B cell (primary cell): ENCODE measurements at regions not wholly inside any gene's neighbourhood (a gene's known extent, or its start where the extent isn't known, plus 50 kb on each side); places are given as distances from the start of the nearest gene placed in this dataset.

Experiments
- ATAC-seq: fragments of 200-7000 bp; cut with Tn5 transposase; one replicate; pipeline ENCODE4 v1.10.0; 2021; ENCODE audit warnings: low read depth, mild to moderate bottlenecking, moderate number of reproducible peaks, moderate library complexity
- CTCF ChIA-PET: fragments of 350-600 bp; sonication (Branson Sonifier 250); formaldehyde crosslinking; loops from one replicate; lab custom pipeline; 2021; ENCODE audit warnings: antibody characterized with exemption, inconsistent platforms; lab: Charles Lee
- POLR2A ChIA-PET: fragments of 350-600 bp; sonication (Branson Sonifier 250); formaldehyde crosslinking; loops from one replicate; lab custom pipeline; 2021; ENCODE audit warnings: antibody characterized with exemption; lab: Charles Lee
- DNase-seq: peaks from one replicate; pipeline ENCODE4 v3.0.0; 2013
- H2AFZ ChIP-seq: 2 replicates; pipeline ENCODE4 v1.6.1; 2012; ENCODE audit warnings: mild to moderate bottlenecking, low read depth, low read length; ENCODE audit not compliant: insufficient read depth, poor library complexity, severe bottlenecking
- H3K27ac ChIP-seq, 2 donors: 1 replicate in 1 of 2; 2 replicates in 1 of 2; pipeline ENCODE4 v1.5.1; 2012 to 2013; ENCODE audit warnings: low read length in 2 of 2, mild to moderate bottlenecking in 2 of 2, moderate library complexity in 1 of 2
- H3K27me3 ChIP-seq, 4 experiments: fragments of 200-600 bp in 1 of 4; sonication (generic) in 1 of 4; replicated peaks in 1 of 4; 1 replicate in 2 of 4; 2 replicates in 2 of 4; pipeline versions ENCODE4 v1.6.1 to v1.7.0; 2013 to 2016; ENCODE audit warnings: low read length in 3 of 4, mild to moderate bottlenecking in 2 of 4, mixed read lengths in 1 of 4, moderate library complexity in 1 of 4; ENCODE audit not compliant: insufficient read depth in 4 of 4, control insufficient read depth in 3 of 4; ENCODE audit errors: control extremely low read depth in 1 of 4
- H3K36me3 ChIP-seq, 2 experiments: replicated peaks in 1 of 2; 1 replicate in 1 of 2; 2 replicates in 1 of 2; pipeline versions ENCODE4 v1.6.1 to v1.7.1; 2013; ENCODE audit warnings: low read length in 1 of 2; ENCODE audit not compliant: insufficient read depth in 2 of 2, control insufficient read depth in 1 of 2; ENCODE audit errors: control extremely low read depth in 1 of 2, extremely low read depth in 1 of 2
- H3K4me1 ChIP-seq, 2 donors: fragments of 200-600 bp in 1 of 2; sonication (generic) in 1 of 2; 1 replicate in 1 of 2; 2 replicates in 1 of 2; pipeline versions ENCODE4 v1.5.1 to v1.6.1; 2013 to 2017; ENCODE audit warnings: low read length in 2 of 2; ENCODE audit not compliant: control insufficient read depth in 2 of 2, insufficient read depth in 2 of 2
- H3K4me2 ChIP-seq: replicated peaks from 2 replicates; pipeline ENCODE3; 2012; ENCODE audit warnings: mild to moderate bottlenecking, low read depth, low read length; ENCODE audit not compliant: poor library complexity, severe bottlenecking
- H3K4me3 ChIP-seq, 5 experiments: fragments of 200-600 bp in 1 of 5; sonication (generic) in 1 of 5; 1 replicate in 3 of 5; 2 replicates in 2 of 5; pipeline versions ENCODE4 v1.5.1 to v1.7.0; 2011 to 2016; ENCODE audit warnings: low read length in 4 of 5, mild to moderate bottlenecking in 4 of 5, low read depth in 2 of 5, control low read depth in 1 of 5, moderate library complexity in 1 of 5; ENCODE audit not compliant: insufficient read depth in 1 of 5; ENCODE audit errors: control extremely low read depth in 1 of 5, extremely low read depth in 1 of 5
- H3K79me2 ChIP-seq: fragments of 200-600 bp; sonication (generic); one replicate; pipeline ENCODE4 v1.6.0; 2016; ENCODE audit warnings: low read length; ENCODE audit not compliant: control insufficient read depth, insufficient read depth
- H3K9ac ChIP-seq: fragments of 200-600 bp; sonication (generic); 2 replicates; pipeline ENCODE4 v1.6.1; 2017; ENCODE audit warnings: mild to moderate bottlenecking, low read length, moderate library complexity
- H3K9me3 ChIP-seq, 3 donors: one replicate each; pipeline versions ENCODE4 v1.6.1 to v1.7.1; 2013; ENCODE audit warnings: low read length in 2 of 3; ENCODE audit not compliant: control insufficient read depth in 2 of 3, insufficient read depth in 1 of 3; ENCODE audit errors: control extremely low read depth in 1 of 3
- H4K20me1 ChIP-seq: 2 replicates; pipeline ENCODE4 v1.6.0; 2012; ENCODE audit warnings: mild to moderate bottlenecking, low read length; ENCODE audit not compliant: insufficient read depth, control insufficient read depth, poor library complexity, severe bottlenecking
- H3K27ac Mint-ChIP-seq: one replicate; pipeline ENCODE4 v1.8.0; 2021; ENCODE audit warnings: mixed read lengths
- H3K27me3 Mint-ChIP-seq: one replicate; pipeline ENCODE4 v1.8.0; 2021; ENCODE audit warnings: mixed read lengths
- H3K4me1 Mint-ChIP-seq: one replicate; pipeline ENCODE4 v1.8.0; 2021; ENCODE audit warnings: mixed read lengths
- H3K4me3 Mint-ChIP-seq: one replicate; pipeline ENCODE4 v1.8.0; 2021; ENCODE audit warnings: mixed read lengths
- H3K9me3 Mint-ChIP-seq: one replicate; pipeline ENCODE4 v1.8.0; 2022; ENCODE audit warnings: mixed read lengths; ENCODE audit not compliant: insufficient read depth
- CTCF ChIP-seq: fragments of 200-600 bp; IDR thresholded peaks from one replicate; pipeline ENCODE4 v1.8.0; 2022; ENCODE audit warnings: antibody characterized with exemption, mild to moderate bottlenecking
- EZH2 ChIP-seq: IDR thresholded peaks from 2 replicates; pipeline ENCODE4 v1.6.1; 2012; ENCODE audit warnings: borderline replicate concordance, low read depth, mild to moderate bottlenecking, moderate library complexity, low read length; ENCODE audit not compliant: insufficient read depth, poor library complexity, severe bottlenecking
- WGBS: methylation state at CpG from one replicate; pipeline ENCODE4 v1.1.5; 2013; ENCODE audit warnings: missing lambda C conversion rate; ENCODE audit not compliant: insufficient coverage; 5-methylcytosine and 5-hydroxymethylcytosine counted together
- intact Hi-C: fragments of 100-400 bp; cut with micrococcal nuclease; formaldehyde crosslinking; loops from one replicate; pipeline ENCODE4 v1.10.0; 2022

GRCh38 chr9:2341126-2341525, 280.5 kb upstream of the VLDLR start:
- no peaks in the 10 kb centered on the region for H3K9me3 ChIP-seq
- no peak for ATAC-seq
- H3K9ac ChIP-seq: no peak overlapping the region
- H4K20me1 ChIP-seq: no peaks in the 10 kb centered on the region
- ChIA-PET POLR2A (no interaction called here), CTCF (no interaction called here)
- H3K9me3 Mint-ChIP-seq: no peaks in the 10 kb centered on the region
- H2AFZ ChIP-seq: no peak overlapping the region
- no peak overlapping the region for H3K27ac Mint-ChIP-seq
- TF ChIP-seq CTCF (no peak), EZH2 (no peak)
- intact Hi-C loops: no loop called here
- H3K4me3 Mint-ChIP-seq: no peak overlapping the region
- H3K36me3 ChIP-seq: no peaks in the 10 kb centered on the region
- WGBS: 96% methylated on average over 2 of the region's 3 CpGs
- H3K27ac ChIP-seq: no peak overlapping the region
- H3K27me3 Mint-ChIP-seq: no peaks in the 10 kb centered on the region
- H3K4me2 ChIP-seq: no peak overlapping the region
- H3K4me1 ChIP-seq: no peaks in the 10 kb centered on the region
- H3K4me1 Mint-ChIP-seq: no peaks in the 10 kb centered on the region
- DNase-seq: no peak
- H3K79me2 ChIP-seq: no peaks in the 10 kb centered on the region
- H3K4me3 ChIP-seq: no peak overlapping the region
- no peaks in the 10 kb centered on the region for H3K27me3 ChIP-seq

- H3K4me2 ChIP-seq: no peak overlapping the region
- no peak for DNase-seq
- no peak overlapping the region for H3K9ac ChIP-seq
- Mint-ChIP-seq H3K4me1 (no peaks in the 10 kb centered on the region), H3K4me3 (no peak overlapping the region), H3K27ac (no peak overlapping the region), H3K9me3 (no peaks in the 10 kb centered on the region), H3K27me3 (no peaks in the 10 kb centered on the region)
- no peaks in the 10 kb centered on the region for H4K20me1 ChIP-seq
- no peak overlapping the region for H2AFZ ChIP-seq
- WGBS: 89% methylated on average over 1 of the region's 1 CpG
- no peak for ATAC-seq
- no peaks in the 10 kb centered on the region for H3K36me3 ChIP-seq
- H3K27ac ChIP-seq: no peak overlapping the region
- intact Hi-C loops: no loop called here
- H3K4me3 ChIP-seq: no peak overlapping the region
- H3K9me3 ChIP-seq: peaks cover 0 to 4% (median 0%) of the 10 kb centered on the region in 3 donors
- ChIA-PET CTCF (no interaction called here), POLR2A (no interaction called here)
- H3K27me3 ChIP-seq: no peaks in the 10 kb centered on the region
- TF ChIP-seq CTCF (no peak), EZH2 (no peak)
- H3K79me2 ChIP-seq: no peaks in the 10 kb centered on the region
- H3K4me1 ChIP-seq: no peaks in the 10 kb centered on the region
Measured at GRCh38 chr9:2341956-2342355, 279.6 kb upstream of the VLDLR start.
